NCI-H748 treated with DMSO at 0.1 percent for 48 hours (cell line): ENCODE measurements at regions not wholly inside any gene's neighbourhood (a gene's known extent, or its start where the extent isn't known, plus 50 kb on each side); places are given as distances from the start of the nearest gene placed in this dataset.
"Not testable (repeated sequence)": the region's sequence is repeated elsewhere in the genome, so short reads cannot be mapped to it uniquely, and the experiment has no call there.

Experiments used
- DNase-seq: peaks from one replicate; lab custom pipeline; 2025; lab: John Stamatoyannopoulos, UW

DNA sequence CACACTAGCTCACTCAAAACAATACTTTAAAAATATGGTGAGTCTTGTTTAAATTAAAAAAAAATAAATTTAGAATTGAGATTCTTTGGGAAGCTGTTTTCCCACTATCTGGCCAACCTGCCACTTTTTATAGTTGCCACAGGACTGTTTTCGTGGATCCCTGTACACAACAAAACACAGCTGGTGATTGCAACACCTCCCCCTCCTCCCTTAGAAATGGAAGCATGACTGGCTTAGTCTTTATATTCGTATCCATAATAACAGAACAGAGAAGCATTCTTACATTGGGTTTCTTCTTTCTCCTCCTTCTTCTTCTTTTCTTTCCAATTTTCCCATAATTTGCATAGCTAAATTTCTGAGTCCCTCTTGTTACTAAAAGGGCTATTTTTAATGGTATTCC, 79.5 kb upstream of the GJB6 start:
- no peak for DNase-seq

DNA sequence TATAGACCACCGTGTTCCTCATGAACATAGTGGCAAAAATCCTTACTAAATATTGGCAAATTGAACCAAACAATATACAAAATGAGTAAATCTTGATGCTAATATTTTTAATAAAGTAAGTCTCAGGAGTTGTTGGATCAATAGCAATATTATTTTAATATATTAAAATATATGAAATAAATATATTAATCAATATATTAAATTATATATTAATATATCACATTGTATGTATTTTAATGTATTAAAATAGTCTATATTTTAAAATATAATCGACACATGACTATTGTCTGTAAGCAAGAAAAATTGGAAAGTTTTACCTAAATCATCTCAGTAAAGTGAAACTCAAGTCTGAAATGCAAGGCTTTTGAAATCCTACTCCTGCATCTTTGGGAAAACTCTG, 78.9 kb upstream of the GJB6 start:
- DNase-seq = no peak

GRCh38 chr13:20306039-20306438, 73.9 kb upstream of the GJB6 start:
- DNase-seq = no peak

DNA sequence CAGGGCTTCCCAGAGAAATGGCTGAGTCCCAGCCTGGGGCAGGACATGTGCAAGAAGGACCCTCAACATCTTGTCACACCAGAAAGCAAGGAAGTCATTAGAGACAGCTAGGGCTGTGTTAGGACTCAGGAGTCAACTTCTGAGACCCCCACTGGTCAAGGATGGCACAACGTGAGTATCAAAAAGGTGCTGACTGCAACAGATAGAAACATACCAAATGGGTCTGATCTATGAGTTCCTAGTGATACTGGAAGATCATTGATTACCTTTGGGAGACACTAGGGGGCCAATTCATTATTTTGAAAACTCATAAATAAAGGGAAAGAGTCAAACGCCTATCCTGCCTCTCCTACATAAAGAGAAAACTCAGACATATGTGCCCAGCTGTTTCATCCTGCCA, 73.5 kb upstream of the GJB6 start:
- DNase-seq = no peak

DNA sequence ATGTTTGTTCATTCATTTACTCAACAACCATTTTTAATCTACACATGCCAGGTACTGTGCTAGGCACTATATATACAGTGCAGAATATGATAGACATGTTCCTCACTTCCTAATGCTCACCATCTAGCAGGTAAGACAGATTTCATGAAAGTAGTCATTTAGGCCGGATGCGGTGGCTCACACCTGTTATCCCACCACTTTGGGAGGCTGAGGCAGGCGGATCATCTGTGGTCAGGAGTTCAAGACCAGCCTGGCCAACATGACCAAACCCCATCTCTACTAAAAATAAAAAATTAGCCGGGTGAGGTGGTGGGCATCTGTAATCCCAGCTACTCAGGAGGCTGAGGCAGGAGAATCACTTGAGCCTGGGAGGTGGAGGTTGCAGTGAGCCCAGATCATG, 71.9 kb upstream of the GJB6 start:
- not testable (repeated sequence) for DNase-seq

DNA sequence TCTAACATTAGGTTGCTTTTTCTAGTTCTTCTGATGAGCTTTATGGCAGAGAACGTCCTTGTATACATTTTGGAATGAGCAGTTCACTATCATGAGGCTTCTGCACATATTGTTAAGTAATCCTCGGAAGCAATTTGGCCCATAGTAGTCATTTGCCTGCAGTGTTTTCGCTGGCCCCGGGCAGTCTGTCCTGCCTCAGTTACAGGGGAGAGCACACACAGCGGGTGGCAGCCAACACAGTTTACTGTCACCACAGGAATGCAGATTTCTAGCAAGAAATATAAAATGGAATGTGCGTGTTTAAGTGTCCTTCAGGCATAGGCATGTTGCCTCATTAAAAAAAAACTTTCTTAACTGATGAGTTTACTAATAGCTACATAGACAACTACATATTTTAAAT, 71.5 kb upstream of the GJB6 start:
- no peak for DNase-seq

- no peak for DNase-seq
Observed at GRCh38 chr13:20301403-20302071, 69.4 kb upstream of the GJB6 start.

DNA sequence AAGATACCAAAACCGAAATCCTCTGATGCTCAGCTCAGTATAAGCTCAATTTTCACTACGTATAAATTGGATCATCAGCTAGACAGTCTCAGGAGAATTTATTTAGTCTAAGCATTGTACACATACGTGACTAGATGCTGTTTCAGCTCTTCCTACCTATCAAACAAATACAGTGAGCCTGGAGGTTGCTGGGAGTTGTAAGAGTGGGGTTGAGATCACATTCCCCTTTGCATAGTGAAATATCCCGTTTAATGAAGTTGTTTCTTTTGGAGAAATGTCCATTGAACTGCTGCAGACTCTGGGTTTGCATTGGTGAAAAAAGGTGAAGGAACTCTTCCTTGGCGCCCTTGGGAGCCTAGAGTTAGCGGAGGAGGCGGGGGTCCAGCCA, 68.9 kb upstream of the GJB6 start:
- DNase-seq = no peak

DNA sequence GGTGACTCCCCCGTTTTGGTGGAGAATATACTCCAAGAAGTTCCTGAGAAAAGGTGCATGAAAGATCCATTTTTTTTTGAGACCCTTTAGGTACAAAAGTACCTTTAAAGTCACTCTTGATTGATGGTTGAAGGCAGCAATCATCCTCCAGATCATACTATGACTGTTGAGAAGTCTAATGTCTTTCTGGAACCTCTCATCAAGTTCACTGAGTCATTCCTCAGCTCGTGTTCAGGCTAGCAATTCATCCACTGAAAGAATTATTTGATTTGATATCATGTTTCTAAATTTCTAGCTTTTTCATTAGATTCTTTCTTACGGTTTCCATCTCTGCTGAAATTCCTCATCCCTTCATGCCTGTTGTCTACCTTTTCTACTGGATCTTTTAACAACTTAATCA, 65.1 kb upstream of the GJB6 start:
- DNase-seq = no peak

DNA sequence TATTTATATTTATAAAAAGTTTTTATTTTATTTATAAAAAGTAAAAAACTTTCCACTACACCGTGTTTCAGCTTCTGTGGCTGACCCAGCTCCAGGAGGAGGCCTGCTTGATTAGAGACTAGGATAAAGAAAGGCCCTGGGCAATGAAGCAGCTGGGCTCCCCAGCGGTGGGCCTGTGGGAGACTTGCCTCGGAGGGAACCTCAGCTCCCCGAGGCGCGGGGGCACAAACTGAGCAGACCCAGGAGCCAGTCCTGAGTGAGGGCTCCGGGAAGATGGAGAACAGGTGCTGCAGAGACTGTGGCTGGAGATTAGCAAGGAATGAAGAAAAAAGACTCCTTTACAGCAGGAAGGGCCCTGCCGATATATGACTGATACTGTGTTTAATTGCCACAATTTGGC, 63.8 kb upstream of the GJB6 start:
- DNase-seq = no peak

- no peak for DNase-seq
Observed at GRCh38 chr13:20294497-20294896, 62.4 kb upstream of the GJB6 start.

DNA sequence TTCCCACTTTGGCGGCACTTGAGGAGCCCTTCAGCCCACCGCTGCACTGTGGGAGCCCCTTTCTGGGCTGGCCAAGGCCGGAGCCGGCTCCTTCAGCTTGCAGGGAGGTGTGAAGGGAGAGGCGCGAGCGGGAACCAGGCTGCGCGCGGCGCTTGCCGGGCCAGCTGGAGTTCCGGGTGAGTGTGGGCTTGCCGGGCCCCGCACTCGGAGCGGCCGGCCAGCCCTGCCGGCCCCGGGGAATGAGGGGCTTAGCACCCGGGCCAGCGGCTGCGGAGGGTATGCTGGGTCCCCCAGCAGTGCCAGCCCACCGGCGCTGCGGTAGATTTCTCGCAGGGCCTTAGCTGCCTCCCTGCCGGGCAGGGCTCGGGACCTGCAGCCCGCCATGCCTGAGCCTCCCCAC, 60.2 kb upstream of the GJB6 start:
- DNase-seq = not testable (repeated sequence)

DNA sequence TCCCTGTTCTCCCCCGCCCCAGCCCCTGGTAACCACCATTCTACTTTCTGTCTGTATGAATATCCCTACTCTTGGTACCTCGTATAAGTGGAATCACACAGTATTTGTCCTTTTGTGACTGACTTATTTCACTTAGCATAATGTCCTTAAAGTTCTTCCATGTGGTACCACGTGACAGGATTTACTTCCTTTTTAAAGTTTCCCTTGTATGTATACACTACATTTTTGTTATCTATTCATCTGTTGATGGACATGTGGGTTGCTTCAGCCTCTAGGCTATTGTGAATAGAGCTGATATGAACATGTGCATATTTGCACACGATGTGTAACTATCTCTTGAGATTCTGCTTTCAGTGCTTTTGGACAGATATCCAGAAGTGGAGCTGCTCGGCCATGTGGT, 59.6 kb upstream of the GJB6 start:
- no peak for DNase-seq

- DNase-seq = no peak
Observed at GRCh38 chr13:20291037-20291436, 58.9 kb upstream of the GJB6 start.

- DNase-seq = peak; percentile 78
Observed at GRCh38 chr13:20288561-20288960, 56.4 kb upstream of the GJB6 start.

GRCh38 chr13:20287976-20288375, 55.9 kb upstream of the GJB6 start:
- DNase-seq = no peak

- DNase-seq = no peak
Observed at GRCh38 chr13:20285530-20285929, 53.4 kb upstream of the GJB6 start.
